ENCODE measurements at regions not wholly inside any gene's neighbourhood (a gene's known extent, or its start where the extent isn't known, plus 50 kb on each side); places are given as distances from the start of the nearest gene placed in this dataset.

DNA sequence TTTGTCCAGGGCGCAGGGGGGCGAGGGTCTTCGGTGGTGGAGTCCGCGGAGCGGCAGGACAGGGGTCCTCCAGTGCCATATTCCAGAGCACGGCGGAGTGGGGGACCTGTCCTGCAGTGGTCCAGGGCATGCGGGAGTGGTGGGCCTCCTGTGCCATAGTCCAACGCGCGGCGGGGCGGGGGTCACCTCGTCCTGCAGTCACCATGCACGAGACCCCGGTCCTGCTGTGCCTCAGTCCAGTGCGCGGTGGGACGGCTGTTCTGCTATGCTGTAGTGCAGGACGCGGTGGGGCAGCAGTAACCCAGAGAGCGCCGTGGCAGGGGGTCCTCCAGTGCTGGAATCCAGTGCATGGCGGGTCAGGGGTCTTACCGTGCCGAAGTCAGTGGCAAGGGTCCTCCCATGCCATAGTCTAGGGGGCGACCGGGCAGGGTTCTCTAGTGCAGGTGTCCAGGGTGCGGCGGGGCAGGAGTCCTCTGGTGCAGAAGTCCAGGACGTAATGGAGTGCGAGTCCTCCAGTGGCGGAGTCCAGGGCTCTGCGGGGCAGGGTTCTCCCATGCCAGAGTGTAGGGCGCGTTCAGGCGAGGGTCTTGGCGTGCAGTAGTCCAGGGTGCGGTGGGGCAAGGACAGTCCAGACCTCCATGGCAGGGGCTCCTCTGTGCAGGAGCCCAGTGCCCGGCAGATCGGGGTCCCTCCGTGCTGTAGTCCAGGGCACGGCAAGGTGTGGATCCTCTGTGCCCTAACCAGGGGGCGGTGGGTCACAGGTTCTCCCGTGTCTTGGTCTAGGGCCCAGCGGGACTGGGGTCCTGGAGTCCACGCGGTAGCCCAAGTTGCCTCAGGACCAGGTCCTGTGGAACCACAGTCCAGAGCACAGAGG, 130.4 kb downstream of the CCDC74A start:
- no peak overlapping the region for H4K8ac ChIP-seq (ENCODE audit: extremely low read depth, insufficient read depth, low read length)
- ChIA-PET CTCF (ENCODE audit: partially characterized antibody) (no interaction called here), POLR2A (ENCODE audit: partially characterized antibody) (no interaction called here)

More for the DNA sequence above, 130.4 kb downstream of the CCDC74A start:
- H4K5ac ChIP-seq (ENCODE audit: insufficient read length, low read depth, low read length), result no peak overlapping the region
- no peak overlapping the region for H3K56ac ChIP-seq (replicated peaks; ENCODE audit: insufficient read length, low read depth, low read length)
- no peak overlapping the region for H3K23ac ChIP-seq (ENCODE audit: insufficient read length)
- H3K4me1 ChIP-seq (replicated peaks in 1 of 4; ENCODE audit: control insufficient read depth in 3 of 4, insufficient read depth in 4 of 4, low read length in 3 of 4), result no peaks in the 10 kb centered on the region
- H3K79me2 ChIP-seq (ENCODE audit: control insufficient read depth in 1 of 2, insufficient read depth in 2 of 2, low read length in 2 of 2), result no peaks in the 10 kb centered on the region
- no peak overlapping the region for H2BK15ac ChIP-seq (ENCODE audit: low read length)
- TF ChIP-seq SIX5 (IDR thresholded peaks at IDR 0.05; ENCODE audit: low read depth, low read length) (no peak), SRF (IDR thresholded peaks at IDR 0.05; ENCODE audit: low read depth, low read length) (no peak)
- H2BK5ac ChIP-seq (ENCODE audit: low read depth, low read length), result no peak overlapping the region
- no peaks in the 10 kb centered on the region for H4K20me1 ChIP-seq (replicated peaks in 1 of 2; ENCODE audit: control insufficient read depth in 1 of 2, insufficient read depth in 2 of 2, low read length in 2 of 2)
- H3K4me3 ChIP-seq (ENCODE audit: extremely low read depth in 1 of 4, insufficient read depth in 2 of 4, low read depth in 3 of 4, low read length in 4 of 4), result no peak overlapping the region
- H3K4me2 ChIP-seq (ENCODE audit: insufficient read depth in 1 of 2, low read depth in 2 of 2, low read length in 2 of 2), result no peak overlapping the region
- no peak overlapping the region for H2AK5ac ChIP-seq (ENCODE audit: low read depth, low read length)
- H4K91ac ChIP-seq (replicated peaks; ENCODE audit: insufficient read length, low read length), result no peak overlapping the region
- H3K36me3 ChIP-seq (ENCODE audit: control insufficient read depth in 2 of 4, insufficient read depth in 4 of 4, low read length in 3 of 4), result no peaks in the 10 kb centered on the region
- no peak for FAIRE-seq
- H2BK120ac ChIP-seq (replicated peaks; ENCODE audit: low read depth, low read length), result no peak overlapping the region
- no peaks in the 10 kb centered on the region for H3K27me3 ChIP-seq (replicated peaks in 1 of 4; ENCODE audit: control insufficient read depth in 3 of 4, extremely low read depth in 1 of 4, insufficient read depth in 3 of 4, low read length in 3 of 4)
- no peak overlapping the region for H2AFZ ChIP-seq (ENCODE audit: low read length)
- no peak for DNase-seq (ENCODE audit: low read depth in 1 of 2, low spot score in 2 of 2)
- H2BK12ac ChIP-seq (ENCODE audit: low read depth, low read length), result no peak overlapping the region
- H3K4ac ChIP-seq (replicated peaks; ENCODE audit: insufficient read length, low read depth, low read length), result no peak overlapping the region
- H2BK20ac ChIP-seq (ENCODE audit: low read length), result no peak overlapping the region
- no peaks in the 10 kb centered on the region for H3K79me1 ChIP-seq (ENCODE audit: low read depth, low read length)
- H3K14ac ChIP-seq (ENCODE audit: insufficient read length), result no peak overlapping the region
- H3K23me2 ChIP-seq (ENCODE audit: low read depth, low read length), result no peaks in the 10 kb centered on the region
- no peak overlapping the region for H3K27ac ChIP-seq (ENCODE audit: low read depth, low read length)
- H3K18ac ChIP-seq (ENCODE audit: extremely low read depth, low read length), result no peak overlapping the region
- WGBS, 2 experiments (ENCODE audit: extremely low coverage in 1 of 2, insufficient coverage in 1 of 2, insufficient read length in 1 of 2, insufficient replicate concordance in 2 of 2, low coverage in 1 of 2, low lambda C conversion rate in 2 of 2, missing lambda C conversion rate in 1 of 2), result 95% methylated on average over 27 of the region's 49 CpGs; no CpG with 5 or more reads in 1 of the 2 experiments
- H3K9me3 ChIP-seq (ENCODE audit: insufficient read depth in 2 of 2, low read depth in 1 of 2, low read length in 1 of 2), result peaks cover 0 to 20% of the 10 kb centered on the region in 2 experiments; a peak in 1 of 4 replicates
- H3K9ac ChIP-seq (replicated peaks in 1 of 4; ENCODE audit: extremely low read depth in 1 of 4, low read depth in 3 of 4, low read length in 3 of 4), result no peak overlapping the region
